HFF-Myc (cell line): ENCODE measurements at regions not wholly inside any gene's neighbourhood (a gene's known extent, or its start where the extent isn't known, plus 50 kb on each side); places are given as distances from the start of the nearest gene placed in this dataset.

ENCODE experiments used
- DNase-seq: peaks from one replicate; pipeline ENCODE4 v3.0.0-alpha.2; 2011; ENCODE audit warnings: low read depth; ENCODE audit errors: extremely low read depth
- H3K4me3 ChIP-seq: replicated peaks from 2 replicates; pipeline ENCODE4 v1.5.1; 2011; ENCODE audit warnings: low read depth, mild to moderate bottlenecking, control low read depth, low read length
- TF ChIP-seq, protein P1 (sequence below): IDR thresholded peaks from 2 replicates; pipeline ENCODE4 v1.5.1; 2012; ENCODE audit warnings: mild to moderate bottlenecking, low read depth, low read length, control low read depth; ENCODE audit errors: missing control alignments

DNA sequence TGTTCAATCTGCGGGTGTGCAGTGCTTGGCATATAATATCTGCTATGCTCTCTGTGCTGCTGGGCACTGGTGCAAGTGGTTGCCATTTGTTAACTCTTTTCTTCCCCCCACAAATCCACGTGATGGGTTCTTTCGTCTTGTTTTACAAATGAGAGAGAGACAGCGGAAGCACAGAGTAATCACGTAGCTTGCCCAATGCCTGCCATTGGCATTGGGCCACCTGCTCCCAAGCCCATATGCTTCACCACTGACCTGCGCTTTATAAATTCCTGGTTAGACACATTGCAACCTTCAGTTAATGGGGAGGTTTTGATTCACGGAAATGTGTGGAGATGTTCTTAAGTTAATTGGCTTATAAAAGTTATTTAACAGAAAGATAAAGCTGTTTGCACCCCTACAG, 194.8 kb upstream of the ADAMTS16 start:
- DNase-seq, result no peak
- TF ChIP-seq, protein P1, sequence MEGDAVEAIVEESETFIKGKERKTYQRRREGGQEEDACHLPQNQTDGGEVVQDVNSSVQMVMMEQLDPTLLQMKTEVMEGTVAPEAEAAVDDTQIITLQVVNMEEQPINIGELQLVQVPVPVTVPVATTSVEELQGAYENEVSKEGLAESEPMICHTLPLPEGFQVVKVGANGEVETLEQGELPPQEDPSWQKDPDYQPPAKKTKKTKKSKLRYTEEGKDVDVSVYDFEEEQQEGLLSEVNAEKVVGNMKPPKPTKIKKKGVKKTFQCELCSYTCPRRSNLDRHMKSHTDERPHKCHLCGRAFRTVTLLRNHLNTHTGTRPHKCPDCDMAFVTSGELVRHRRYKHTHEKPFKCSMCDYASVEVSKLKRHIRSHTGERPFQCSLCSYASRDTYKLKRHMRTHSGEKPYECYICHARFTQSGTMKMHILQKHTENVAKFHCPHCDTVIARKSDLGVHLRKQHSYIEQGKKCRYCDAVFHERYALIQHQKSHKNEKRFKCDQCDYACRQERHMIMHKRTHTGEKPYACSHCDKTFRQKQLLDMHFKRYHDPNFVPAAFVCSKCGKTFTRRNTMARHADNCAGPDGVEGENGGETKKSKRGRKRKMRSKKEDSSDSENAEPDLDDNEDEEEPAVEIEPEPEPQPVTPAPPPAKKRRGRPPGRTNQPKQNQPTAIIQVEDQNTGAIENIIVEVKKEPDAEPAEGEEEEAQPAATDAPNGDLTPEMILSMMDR, result no peak
- no peak overlapping the region for H3K4me3 ChIP-seq

DNA sequence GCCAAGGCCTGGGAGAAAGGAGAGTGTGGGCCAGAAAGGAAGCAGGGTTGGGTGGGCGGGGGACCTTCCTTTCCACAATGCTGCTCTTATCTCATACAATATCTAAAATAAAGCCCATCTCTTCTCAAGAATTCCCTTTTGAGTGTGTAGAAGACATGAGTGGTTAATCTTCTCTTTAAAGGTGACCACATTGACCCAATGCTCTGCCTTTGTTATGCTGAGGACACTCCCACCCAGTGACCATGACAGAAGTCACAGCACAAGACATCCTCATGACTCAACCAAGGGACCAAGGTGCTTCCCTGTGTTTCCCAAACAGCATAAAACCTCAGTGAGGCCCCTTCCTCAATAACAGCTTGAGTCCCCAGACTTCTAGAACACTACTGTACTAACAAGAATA, 193.0 kb upstream of the ADAMTS16 start:
- TF ChIP-seq, protein P1, result no peak
- no peak overlapping the region for H3K4me3 ChIP-seq
- no peak for DNase-seq

DNA sequence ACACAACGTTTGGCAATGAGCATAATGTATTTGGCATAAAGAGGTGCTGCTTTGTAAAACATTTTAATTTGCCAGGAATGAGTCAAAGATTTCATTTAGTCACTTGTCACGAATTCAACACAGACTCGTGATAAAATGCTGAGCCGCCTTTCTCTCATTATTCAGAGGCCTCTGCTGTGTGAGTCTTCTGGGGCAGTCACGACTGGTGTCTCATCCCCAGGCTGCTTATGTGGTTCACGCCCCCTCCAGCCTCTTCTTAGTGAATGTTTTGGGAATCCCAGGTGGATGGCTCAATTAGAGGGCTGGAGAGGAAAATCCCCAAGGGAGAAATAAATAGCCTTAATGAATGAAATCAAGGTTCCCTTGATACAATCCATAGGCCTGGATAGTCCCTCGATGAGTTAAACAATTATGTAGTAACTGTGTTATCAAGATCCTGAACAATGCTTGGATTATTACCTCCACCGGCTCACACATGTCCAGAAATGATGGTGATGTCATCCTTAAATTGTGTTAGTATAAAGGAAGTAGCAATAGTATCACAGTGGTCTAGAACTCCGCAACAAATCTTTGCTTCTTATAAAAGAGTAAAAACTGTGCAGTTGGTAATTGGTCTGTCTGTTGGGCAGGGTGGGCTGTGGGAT, 192.1 kb upstream of the ADAMTS16 start:
- TF ChIP-seq, protein P1, result no peak
- H3K4me3 ChIP-seq, result no peak overlapping the region
- DNase-seq, result no peak

DNA sequence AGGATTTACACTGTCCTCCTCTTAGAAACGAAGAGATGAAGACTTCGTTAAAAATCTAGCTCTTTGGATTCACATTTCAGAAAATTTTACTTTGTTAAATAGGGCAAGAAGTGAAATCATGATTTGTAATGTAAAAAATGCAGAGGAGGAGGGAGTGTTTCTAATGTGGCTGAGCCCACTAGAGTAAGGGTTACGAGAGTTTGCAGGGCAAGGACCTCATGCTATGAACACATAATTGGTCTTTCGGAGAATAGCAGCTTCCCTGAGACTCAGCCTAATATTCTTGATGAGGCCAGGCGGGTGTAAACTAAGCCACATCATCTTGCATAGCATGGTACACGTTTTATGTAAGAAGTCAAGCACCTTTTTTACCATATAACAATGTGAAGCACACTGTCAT, 191.0 kb upstream of the ADAMTS16 start:
- no peak overlapping the region for H3K4me3 ChIP-seq
- TF ChIP-seq, protein P1, result no peak
- no peak for DNase-seq

DNA sequence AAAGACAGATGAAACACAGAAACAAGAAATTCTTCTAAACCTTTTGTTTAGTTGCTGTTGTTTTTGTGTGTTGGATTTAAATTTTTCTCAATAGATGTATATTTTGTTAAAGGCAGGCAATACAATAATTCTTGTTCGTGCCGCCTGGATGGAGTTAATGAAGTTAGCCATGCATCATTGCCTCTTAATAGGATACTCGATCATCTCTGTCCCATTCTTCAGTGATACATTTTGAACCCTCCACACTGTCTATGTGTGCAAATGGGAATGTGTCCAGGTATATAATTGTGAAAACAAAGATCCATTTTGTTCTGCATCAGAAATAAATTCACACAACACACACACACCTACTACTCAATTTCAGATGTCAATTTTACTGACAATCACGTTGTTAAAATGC, 186.6 kb upstream of the ADAMTS16 start:
- DNase-seq, result no peak
- TF ChIP-seq, protein P1, result no peak
- H3K4me3 ChIP-seq, result no peak overlapping the region

DNA sequence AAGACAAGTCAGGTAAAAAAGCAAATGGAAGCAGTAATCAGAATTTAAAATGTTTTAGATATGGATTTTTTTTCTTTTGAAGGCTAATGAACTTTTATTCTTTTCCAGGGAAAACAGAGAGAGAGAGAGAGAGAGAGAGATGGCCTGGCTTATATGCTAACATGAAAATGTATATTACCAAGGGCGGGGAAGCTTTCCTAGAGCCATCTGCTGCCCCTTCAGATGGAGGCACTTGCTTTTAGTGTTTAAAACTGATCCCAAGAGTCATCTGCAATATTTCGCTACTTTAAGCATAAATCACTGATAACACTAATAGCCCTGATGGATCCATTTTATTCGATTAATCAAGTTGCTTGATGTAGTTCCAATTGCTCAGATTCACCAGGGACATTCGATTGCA, 186.1 kb upstream of the ADAMTS16 start:
- TF ChIP-seq, protein P1, result no peak
- DNase-seq, result no peak
- H3K4me3 ChIP-seq, result no peak overlapping the region

DNA sequence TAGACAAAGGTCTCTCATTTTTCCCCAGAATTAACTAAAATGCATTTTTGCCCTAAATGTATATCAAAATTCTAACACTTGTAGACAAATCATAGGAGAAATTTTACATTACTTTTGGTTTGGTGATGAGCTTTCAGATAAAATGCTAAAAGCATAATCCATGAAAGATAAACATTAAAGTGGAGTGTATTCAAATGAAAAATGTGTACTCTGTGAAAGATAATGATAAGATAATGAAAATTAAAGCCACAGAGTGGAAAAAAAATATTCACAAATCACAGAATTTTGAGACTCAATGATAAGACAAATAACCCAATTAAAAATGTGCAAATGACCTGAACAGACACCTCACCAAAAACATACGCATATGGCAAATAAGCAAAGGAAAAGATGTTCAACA, 176.9 kb upstream of the ADAMTS16 start:
- no peak for DNase-seq
- H3K4me3 ChIP-seq, result no peak overlapping the region
- TF ChIP-seq, protein P1, result no peak
